SIG-M5 treated with dmso at 0.1 percent for 504 hours (cell line): ENCODE measurements at regions not wholly inside any gene's neighbourhood (a gene's known extent, or its start where the extent isn't known, plus 50 kb on each side); places are given as distances from the start of the nearest gene placed in this dataset.
"Not testable (repeated sequence)": the region's sequence is repeated elsewhere in the genome, so short reads cannot be mapped to it uniquely, and the experiment has no call there.

Source experiments
- DNase-seq: peaks from one replicate; lab custom pipeline; 2025; ENCODE audit not compliant: unreplicated experiment; lab: John Stamatoyannopoulos, UW

DNA sequence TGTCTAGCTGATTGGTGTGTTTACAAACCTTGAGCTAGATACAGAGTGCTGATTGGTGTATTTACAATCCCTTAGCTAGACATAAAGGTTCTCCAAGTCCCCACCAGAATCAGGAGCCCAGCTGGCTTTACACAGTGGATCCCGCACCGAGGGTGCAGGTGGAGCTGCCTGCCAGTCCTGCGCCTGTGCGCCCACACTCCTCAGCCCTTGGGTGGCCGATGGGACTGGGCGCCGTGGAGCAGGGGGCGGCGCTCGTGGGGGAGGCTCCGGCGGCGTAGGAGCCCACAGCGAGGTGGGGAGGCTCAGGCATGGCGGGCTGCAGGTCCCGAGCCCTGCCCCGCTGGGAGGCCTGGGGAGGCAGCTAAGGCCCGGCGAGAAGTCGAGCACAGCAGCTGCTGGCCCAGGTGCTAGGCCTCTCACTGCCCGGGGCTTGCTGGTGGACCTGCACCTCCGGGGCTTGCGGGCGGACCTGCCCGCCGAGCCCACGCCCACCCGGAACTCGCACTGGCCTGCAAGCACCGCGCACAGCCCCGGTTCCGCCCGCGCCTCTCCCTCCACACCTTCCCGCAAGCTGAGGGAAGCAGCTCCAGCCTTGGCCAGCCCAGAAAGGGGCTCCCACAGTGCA is 51.0 kb upstream of the CDYL start:
- not testable (repeated sequence) for DNase-seq

DNA sequence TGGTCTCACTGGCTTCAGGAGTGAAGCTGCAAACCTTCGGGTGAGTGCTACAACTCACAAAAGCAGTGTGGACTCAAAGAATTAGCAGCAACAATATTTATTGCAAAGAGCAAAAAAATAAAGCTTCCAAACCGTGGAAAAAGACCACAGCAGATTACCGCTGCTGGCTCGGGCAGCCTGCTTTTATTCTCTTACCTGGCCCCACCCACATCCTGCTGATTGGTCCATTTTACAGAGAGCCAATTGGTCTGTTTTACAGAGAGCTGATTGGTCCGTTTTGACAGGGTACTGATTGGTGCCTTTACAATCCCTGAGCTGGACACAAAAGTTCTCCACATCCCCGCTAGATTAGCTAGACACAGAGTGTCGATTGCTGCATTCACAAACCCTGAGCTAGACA is 51.5 kb upstream of the CDYL start:
- not testable (repeated sequence) for DNase-seq

DNA sequence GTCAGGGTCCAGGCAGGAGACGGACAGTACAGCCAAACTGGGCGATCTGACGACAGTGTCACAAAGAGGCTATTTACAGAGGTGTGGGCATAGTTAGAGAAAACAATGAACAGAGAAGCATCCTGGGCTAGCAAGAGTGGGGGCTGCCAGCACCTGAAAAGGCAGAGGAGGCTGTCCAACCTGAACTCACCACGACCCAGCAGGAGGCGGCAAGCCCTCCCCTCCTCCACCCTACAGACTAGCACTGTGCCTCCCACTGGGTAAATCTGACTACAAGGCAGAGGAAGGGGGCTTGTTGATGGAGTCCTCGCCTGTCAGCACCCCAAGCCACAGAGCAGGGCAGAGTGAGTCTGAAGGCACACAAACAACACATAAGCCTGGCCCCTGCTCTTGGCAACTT is 52.8 kb upstream of the CDYL start:
- no peak for DNase-seq

GRCh38 chr6:4721368-4721767 is 54.8 kb upstream of the CDYL start:
- DNase-seq = not testable (repeated sequence)

- DNase-seq = no peak
Measured at GRCh38 chr6:4719491-4719890, 56.7 kb upstream of the CDYL start.

DNA sequence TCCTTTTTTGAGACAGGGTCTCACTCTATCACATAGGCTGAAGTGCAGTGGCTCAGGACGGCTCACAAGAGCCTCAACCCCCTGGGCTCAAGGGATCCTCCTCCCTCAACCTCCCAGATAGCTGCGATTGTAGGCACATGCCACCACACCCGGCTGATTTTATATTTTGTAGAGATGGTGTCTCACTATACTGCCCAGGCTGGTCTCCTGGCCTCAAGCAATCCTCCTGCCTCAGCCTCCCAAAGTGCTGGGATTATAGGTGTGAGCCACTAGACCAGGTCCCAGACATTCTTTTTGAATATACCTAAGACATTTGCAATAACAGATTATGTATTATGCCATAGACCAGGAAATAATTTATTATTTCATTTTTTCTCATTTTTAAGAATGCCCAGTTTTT is 58.3 kb upstream of the CDYL start:
- DNase-seq = no peak

GRCh38 chr6:4717124-4717523 is 59.1 kb upstream of the CDYL start:
- no peak for DNase-seq

- DNase-seq = no peak
Measured at GRCh38 chr6:4714961-4715501, 61.2 kb upstream of the CDYL start.

DNA sequence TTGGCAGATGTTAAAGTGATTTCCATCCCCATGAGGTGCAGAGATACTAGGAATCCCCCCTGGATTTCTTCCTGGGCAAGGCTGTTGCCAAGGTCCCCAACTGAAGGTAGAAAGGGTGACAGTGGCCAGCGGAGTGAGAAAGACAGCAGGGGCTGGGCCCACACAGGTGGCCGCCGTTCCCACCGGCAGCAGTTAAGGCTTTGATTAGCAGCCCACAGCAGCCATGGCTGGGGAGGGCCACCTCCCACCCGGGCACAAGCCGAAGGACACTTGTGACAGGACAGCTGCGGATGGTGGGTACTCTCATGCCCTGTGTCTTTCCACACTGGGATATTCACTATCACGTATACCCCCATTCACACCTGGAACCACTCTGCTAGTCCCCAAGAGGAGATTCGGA is 63.9 kb upstream of the CDYL start:
- DNase-seq = no peak

DNA sequence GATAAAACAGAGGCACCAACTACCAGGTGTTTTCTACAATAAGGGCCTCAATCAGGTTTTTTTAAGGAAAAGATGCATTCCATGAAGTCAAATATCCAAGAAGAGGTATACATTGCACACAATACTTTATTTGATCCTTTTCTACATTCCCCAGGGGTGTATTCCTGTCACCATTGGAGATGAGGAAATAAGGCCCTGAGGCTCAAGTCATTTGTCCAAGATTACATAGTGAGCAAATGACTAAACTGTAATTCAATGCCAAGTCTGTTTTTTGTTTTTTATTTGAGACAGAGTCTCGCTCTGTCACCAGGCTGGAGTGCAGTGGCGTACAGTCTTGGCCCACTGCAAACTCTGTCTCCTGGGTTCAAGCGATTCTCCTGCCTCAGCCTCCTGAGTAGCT is 69.2 kb upstream of the CDYL start:
- DNase-seq = peak; percentile 21

DNA sequence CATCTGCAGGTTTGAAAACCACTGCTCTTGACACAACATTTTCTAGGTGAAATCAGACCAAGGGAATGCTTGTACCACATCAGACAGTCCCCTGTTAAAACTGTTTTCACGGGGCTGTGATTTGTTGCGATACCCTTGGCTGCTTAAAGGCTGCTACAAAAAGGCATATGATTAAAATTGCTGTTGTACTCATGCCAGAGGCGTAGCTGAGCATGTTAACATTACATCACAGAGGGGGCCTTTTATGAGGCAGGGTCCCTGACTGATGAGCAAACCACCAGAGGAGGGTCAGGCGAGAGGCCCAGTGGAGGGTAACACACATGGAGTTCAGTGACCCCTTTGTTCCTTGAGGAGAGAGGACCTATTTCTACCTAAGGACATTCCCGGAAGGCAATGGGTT is 70.4 kb upstream of the CDYL start:
- no peak for DNase-seq

DNA sequence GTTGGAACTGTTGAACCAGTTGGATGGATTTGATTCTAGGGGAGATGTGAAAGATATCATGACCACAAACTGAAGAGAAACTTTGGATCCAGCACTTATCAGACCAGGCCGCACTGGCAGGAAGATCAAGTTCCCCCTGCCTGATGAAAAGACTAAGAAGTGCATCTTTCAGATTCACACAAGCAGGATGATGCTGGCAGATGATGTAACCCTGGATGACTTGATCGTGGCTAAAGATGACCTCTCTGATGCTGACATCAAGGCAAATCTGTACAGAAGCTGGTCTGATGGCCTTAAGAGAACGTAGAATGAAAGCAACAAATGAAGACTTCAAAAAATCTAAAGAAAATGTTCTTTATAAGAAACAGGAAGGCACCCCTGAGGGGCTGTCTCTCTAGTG is 72.8 kb upstream of the CDYL start:
- DNase-seq = no peak

DNA sequence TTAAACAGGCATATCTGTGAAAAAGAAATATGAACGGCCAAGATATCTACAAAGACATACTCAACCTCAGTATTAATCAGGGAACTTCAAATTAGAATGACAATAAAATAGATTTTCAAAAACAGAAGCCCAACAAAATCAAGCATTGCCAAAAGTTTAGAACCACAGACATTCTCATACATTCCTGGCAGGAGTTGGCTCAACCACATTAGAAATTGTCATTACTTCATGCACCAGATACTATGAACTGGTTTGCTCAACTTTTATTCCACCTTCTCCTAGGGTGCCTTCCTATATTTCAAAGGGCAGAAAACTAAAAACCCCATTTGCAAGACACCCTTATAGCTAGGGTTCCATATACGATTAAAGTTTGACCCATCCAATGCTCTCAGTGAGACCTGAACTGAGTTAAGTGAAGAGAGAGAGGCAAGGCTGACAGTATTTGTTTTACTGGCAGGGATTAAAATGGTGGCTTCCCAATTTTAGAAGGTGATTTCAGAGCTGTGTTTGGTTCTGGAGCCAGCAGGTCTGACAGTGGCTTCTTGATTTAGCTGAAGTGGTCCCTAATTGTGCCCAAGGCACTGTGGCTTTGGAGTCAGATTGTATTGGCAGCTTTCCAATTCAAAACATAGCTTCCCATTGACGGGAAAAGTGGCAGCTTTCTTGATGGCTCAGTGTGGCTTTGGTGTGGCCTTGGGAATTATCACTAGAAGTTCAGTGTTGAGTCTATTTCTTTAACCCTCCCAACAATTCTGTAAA is 77.1 kb upstream of the CDYL start:
- no peak for DNase-seq

DNA sequence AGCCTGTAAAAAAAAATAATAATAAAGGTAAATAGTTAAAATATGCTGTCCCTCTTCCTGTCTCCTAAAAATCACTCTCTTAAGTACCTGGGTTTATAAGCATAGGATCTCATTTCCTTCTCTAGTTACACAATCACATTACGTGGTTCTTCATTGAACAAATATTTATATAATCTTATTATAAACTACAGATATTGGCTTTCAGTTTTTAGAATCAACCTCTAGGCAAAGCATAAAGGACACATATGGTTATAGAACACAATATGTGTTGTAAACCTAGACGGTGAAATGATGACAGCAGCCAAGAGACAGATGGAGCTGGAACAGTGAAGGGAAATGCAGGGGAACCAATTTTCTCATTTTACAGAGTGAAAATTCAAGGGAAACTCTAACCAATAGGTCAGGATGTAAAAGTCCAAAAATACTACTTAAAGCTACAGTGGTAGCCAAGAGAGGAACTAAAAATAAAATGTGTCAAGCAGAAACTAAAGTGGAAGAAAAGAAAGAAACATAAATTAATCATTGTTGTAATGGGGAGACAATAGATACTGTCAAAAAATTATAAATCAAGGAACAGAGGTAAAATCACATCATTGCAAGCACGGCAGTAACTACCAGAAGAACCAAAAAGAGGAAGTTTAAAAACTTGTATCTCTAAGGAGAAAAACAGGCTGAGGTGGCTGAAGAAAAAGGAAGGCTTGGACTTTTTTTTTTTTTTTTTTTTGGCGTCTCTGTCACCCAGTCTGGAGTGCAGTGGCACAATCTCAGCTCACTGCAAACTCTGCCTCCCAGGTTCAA is 82.8 kb upstream of the CDYL start:
- DNase-seq = peak; percentile 35

DNA sequence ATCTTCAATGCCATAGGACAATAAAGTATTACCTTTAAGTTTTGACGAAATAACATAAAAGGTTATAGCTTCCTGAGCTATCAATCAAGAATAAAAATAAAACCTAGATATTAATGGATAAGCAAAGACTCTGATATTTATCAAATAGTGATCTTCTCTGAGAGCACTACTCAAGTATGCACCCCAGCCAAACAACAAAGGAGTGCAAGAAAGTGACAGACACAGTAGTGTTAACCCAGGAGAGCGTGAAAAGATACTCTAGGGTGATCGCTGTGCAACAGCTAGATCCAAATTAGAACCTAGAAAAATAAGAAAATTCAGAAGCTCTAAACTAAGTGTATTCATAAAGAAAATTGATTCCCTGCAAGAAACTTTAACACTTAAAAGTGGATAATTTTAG is 83.5 kb upstream of the CDYL start:
- no peak for DNase-seq

GRCh38 chr6:4687989-4688947 is 87.9 kb upstream of the CDYL start:
- peak; percentile 80 for DNase-seq

DNA sequence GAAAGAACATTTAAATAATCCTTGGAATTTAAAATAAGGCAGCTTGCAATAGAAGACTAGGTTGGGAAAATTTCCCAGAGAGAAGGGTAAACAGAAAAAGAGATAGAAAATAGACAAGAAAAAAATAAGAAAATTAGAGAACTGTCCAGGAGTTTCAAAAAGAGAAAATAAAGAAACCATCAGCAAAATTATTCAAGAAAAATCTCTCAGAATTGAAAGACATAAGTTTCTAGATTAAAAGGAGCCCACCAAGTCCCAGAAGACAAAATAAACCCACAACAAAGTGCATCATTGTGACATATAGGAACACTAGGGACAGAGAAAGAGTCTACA is 88.6 kb upstream of the CDYL start:
- DNase-seq = no peak

DNA sequence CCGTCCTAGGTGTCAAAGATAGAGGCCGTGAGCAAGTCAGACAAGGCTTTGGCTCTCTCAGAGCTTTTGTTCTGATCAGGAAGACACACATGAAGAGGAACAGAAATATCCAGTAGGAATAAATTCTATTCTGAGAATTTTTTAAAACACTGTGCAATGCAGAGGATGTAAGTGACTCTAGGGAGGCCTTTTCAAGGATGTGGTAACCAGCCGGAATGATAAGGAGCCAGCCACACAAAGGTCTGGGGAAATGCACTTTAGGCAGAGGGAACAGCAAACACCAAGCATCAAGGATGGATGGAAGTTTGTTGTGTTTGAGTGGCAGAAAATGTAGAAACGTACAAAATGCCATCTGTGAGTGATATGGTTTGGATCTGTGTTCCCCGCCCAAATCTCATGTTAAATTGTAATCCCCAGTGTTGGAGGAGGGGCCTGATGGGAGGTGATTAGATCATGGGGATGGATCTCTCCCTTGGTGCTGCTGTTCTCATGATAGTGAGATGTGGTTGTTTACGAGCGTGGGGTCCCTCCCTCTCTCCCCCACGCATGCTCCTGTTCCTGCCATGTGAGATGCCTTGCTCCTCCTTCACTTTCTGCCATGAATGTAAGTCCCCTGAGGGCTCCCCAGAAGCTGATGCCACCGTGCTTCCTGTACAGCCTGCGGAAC is 93.6 kb upstream of the CDYL start:
- DNase-seq = no peak

DNA sequence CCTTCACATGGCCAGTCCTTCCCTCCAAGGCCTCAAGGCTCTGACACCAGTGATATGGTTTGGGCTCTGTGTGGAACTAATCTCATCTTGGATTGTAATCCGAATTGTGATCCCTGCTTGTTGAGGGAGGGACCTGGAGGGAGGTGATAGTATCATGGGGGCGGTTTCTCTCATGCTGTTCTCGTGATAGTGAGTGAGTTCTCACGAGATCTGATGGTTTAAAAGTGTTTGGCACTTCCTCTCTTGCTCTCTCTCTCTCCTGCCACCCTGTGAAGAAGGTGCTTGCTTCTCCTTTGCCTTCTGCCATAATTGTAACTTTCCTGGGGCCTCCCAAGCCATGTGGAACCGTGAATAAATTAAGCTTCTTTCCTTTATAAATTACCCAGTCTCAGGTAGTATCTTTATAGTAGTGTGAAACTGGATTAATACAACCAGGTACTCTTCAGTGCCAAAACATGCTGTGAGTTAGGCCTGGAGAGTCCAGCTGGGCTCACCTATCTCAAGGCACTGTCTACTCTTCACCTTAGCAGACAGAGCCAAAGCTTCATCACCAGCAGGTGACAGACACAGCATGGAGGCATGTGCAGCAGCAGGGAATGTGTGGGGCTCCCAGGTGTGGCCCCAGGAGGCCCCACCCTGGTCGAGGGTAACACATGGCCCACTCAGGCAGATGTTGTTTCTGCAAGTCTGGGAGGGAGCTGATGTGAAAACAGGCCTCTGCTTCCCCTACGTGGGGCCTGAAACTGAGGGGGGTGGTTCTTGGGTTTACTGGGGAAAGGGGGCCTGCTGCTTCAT is 97.5 kb upstream of the CDYL start:
- DNase-seq = no peak

DNA sequence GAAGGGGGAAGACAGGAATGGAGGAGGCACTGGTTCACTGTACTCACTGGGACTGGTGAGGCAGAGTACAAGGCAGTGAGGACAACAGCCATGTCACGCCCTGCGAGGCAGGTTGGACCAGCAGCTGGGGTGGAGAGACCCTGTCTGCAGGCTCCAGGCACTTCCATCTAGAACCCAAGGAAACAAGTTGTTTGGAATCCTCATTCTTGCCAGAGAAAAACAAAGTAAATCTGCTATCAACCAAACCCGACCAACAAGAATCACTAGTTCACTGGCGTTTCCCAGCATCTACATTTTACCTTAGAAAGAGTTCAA is 98.5 kb upstream of the CDYL start:
- no peak for DNase-seq
